ENCODE measurements at regions not wholly inside any gene's neighbourhood (a gene's known extent, or its start where the extent isn't known, plus 50 kb on each side); places are given as distances from the start of the nearest gene placed in this dataset.

DNA sequence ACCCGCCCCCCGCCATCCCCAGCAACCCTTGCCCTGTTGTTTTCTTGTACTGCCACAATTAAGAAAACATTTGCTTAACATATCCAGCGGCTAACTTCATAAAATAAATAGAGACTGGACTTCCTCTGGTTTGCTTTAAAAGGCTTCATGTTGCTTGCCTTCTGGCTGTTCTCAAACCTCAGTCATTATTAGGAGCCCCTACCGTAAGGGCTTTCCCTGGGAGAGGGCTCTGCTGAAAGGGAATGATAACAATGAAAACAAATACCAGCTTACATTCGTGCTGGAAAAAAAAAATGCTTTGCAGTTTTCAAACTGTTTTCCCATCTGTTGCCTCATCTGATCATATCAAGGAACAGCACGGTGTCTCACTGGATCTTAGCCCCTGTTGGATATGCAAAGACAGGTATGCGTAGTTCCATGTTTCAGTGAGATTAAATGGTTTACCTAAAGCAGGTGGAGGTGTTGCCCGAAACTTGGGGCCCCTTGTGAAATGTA lies 77.2 kb upstream of the VGLL4 start:
- no peaks in the 10 kb centered on the region for H3K4me1 ChIP-seq
- H3K9ac ChIP-seq (ENCODE audit: low read depth in 2 of 2, low read length in 2 of 2): peak overlapping the region; percentile 64 to 91
- H3K27me3 ChIP-seq: no peaks in the 10 kb centered on the region
- H3K9me3 ChIP-seq: no peaks in the 10 kb centered on the region
- H3K36me3 ChIP-seq: no peaks in the 10 kb centered on the region
- peak overlapping the region; percentile 94 for H3K27ac ChIP-seq
- peak overlapping the region; percentile 96 for H3K4me3 ChIP-seq
- TF ChIP-seq, protein P1, sequence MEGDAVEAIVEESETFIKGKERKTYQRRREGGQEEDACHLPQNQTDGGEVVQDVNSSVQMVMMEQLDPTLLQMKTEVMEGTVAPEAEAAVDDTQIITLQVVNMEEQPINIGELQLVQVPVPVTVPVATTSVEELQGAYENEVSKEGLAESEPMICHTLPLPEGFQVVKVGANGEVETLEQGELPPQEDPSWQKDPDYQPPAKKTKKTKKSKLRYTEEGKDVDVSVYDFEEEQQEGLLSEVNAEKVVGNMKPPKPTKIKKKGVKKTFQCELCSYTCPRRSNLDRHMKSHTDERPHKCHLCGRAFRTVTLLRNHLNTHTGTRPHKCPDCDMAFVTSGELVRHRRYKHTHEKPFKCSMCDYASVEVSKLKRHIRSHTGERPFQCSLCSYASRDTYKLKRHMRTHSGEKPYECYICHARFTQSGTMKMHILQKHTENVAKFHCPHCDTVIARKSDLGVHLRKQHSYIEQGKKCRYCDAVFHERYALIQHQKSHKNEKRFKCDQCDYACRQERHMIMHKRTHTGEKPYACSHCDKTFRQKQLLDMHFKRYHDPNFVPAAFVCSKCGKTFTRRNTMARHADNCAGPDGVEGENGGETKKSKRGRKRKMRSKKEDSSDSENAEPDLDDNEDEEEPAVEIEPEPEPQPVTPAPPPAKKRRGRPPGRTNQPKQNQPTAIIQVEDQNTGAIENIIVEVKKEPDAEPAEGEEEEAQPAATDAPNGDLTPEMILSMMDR (IDR thresholded peaks at IDR 0.05): no peak
- no peak for DNase-seq
- intact Hi-C loops (cut with DNase I): no loop called here

DNA sequence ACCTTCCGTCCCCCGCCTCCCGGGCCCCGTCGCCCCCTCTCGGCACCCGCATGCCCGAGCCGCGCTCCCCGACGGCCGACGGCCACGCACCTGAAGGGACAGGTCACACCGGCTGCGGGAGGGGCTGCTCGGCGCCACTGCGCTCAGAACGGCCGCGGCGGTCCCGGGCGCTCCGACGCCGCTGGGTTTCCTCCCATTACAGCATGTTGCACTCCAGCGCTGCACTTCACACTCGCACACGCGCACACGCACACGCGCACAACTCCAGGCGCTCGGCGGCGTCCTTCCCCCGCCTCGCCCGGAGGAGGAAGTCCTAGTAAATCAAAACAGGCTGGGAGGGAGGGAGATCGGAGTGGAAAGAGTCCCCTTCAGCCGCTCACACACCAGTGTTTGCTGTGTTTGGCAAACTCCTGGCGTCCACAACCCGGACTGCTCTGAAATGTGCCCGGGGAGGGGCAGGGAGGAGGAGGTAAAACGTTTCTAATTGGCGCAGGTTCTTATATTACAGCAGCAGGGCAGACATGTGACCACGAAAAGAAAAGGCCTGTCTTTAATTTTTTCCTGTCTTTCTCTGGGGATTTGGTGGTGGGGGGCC lies 76.7 kb upstream of the VGLL4 start:
- Histone ChIP-seq H3K9me3 (no peaks in the 10 kb centered on the region), H3K4me1 (no peaks in the 10 kb centered on the region), H3K4me3 (peak overlapping the region; percentile 96), H3K9ac (ENCODE audit: low read depth in 2 of 2, low read length in 2 of 2) (peak overlapping the region; percentile 64 to 91), H3K27me3 (no peaks in the 10 kb centered on the region), H3K27ac (peak overlapping the region; percentile 94), H3K36me3 (no peaks in the 10 kb centered on the region)
- TF ChIP-seq, protein P1 (IDR thresholded peaks at IDR 0.05): no peak
- intact Hi-C loops (cut with DNase I): no loop called here
- peak; percentile 88 for DNase-seq

DNA sequence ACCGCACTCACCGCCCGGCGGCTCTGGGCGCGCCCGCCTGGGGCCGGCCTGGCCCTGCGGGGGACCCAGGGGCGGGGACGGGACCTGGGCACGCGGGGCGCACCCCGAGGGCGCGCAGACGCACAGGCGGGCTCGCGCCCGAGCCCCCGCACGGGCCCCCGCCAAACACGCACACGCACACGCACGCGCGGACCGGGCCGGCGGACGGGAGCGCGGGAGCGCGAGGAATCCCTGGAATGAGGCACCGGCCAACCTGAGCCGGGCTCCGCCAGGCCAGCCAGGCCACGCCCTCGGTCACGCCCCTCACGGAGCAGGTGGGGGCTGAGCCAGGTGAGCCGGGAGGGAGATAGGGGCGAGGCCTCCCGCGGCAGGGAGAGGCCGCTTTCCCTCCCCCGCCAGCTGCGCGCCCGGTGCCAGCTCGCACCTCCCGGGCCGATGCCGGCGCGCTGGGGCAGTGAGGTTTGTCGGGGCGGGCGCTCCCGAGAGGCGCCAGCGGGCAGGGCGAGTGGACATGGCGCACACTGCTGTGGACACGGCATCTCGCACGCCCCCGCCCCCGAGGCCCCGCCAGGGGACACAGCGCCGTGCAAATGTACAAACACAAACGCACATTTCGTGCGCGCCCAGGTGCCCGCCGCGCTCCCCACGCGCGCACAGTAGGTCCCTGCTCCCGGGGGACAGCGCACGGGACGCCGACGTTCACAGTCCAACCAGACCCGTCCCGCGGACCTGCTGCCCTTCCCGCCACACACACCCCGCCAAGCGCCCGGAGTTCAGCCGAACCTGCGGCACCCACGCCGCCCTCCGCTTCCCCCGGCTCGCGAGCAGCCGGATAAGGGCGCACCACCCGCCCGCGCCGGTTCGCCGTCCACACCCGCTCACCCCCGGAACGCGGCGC lies 75.9 kb upstream of the VGLL4 start:
- Histone ChIP-seq H3K27me3 (no peaks in the 10 kb centered on the region), H3K9ac (ENCODE audit: low read depth in 2 of 2, low read length in 2 of 2) (peak overlapping the region; percentile 91 to 97), H3K36me3 (no peaks in the 10 kb centered on the region), H3K4me1 (no peaks in the 10 kb centered on the region), H3K27ac (peak overlapping the region; percentile 94), H3K9me3 (no peaks in the 10 kb centered on the region), H3K4me3 (peak overlapping the region; percentile 96)
- intact Hi-C loops (cut with DNase I): loop anchor here (10.0 kb wide), 1 partner anchor 55 kb away; no protein-coding TSS in a partner anchor
- DNase-seq: peak; percentile 96
- TF ChIP-seq, protein P1 (IDR thresholded peaks at IDR 0.05): no peak

DNA sequence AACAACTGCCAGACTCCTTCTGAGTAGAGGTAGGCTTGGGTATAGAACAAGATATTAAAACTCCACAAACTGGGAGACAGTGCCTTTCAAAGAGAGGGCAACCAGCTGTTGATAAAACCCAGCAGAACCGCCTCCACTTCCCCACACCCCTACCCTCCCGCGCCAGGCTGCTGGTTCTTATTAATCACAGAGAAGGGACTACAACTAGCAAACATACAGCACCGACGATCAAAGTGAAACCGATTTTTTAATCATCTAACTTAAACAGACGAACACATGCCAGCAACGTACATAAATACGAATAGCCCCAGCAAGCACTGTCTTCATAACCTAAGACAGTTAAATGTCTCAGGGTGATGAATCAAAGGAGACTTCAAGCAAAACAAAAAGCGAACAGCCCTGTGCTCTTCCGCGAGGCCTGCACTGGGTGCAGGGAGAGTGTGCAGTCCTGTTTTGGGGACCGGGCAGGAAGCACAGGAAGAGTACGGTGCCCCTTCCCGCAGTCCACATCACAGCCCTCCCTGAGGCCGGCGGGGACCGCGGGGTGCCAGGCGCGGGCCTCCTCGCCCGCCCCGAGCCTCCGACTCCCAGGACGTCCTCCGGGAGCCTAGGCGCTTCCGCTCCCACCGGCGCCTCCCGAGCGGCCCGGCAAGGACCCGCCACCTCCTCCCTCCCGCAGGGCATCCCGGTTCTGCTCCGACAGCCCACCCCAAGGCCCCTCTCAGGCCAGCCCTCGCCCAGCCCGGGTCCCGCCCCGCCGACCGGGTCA lies 75.1 kb upstream of the VGLL4 start:
- peak; percentile 67 for DNase-seq
- H3K9me3 ChIP-seq: no peaks in the 10 kb centered on the region
- intact Hi-C loops (cut with DNase I): loop anchor here (10.0 kb wide), 1 partner anchor 54 kb away; no protein-coding TSS in a partner anchor
- H3K9ac ChIP-seq (ENCODE audit: low read depth in 2 of 2, low read length in 2 of 2): peak overlapping the region; percentile 91 to 97
- TF ChIP-seq, protein P1 (IDR thresholded peaks at IDR 0.05): no peak
- H3K27me3 ChIP-seq: no peaks in the 10 kb centered on the region
- no peaks in the 10 kb centered on the region for H3K36me3 ChIP-seq
- H3K4me1 ChIP-seq: no peaks in the 10 kb centered on the region
- H3K4me3 ChIP-seq: peak overlapping the region; percentile 96
- peak overlapping the region; percentile 94 for H3K27ac ChIP-seq
